ENCODE measurements at regions not wholly inside any gene's neighbourhood (a gene's known extent, or its start where the extent isn't known, plus 50 kb on each side); places are given as distances from the start of the nearest gene placed in this dataset.

DNA sequence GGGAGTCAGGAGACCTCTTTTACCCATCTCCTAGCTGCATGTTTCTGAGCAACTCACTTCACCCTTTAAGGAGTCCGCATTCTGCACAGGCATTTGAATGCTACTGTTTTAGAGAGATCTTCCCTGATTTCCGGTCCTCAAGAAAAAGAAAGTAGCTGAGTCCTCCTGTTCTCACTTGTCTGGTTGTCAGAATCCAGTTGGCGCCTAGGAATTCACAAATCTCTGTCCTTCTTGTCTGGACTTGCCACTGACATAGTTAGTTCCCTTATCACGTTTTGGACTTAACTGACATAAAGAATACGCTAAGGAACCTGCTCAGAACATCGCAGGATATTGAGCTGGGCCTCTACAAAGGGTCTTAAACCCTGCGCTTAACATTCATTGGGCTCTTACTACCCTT lies 61.3 kb upstream of the OR5P2 start:
- peak overlapping the region; percentile 10 for H3K27ac ChIP-seq
- WGBS = 48% methylated on average over 7 of the region's 7 CpGs
- no peak overlapping the region for H3K4me3 ChIP-seq
- H3K36me3 ChIP-seq = no peaks in the 10 kb centered on the region
- TF ChIP-seq EP300 (IDR thresholded peaks at IDR 0.05) = no peak
- TF ChIP-seq, protein P1, sequence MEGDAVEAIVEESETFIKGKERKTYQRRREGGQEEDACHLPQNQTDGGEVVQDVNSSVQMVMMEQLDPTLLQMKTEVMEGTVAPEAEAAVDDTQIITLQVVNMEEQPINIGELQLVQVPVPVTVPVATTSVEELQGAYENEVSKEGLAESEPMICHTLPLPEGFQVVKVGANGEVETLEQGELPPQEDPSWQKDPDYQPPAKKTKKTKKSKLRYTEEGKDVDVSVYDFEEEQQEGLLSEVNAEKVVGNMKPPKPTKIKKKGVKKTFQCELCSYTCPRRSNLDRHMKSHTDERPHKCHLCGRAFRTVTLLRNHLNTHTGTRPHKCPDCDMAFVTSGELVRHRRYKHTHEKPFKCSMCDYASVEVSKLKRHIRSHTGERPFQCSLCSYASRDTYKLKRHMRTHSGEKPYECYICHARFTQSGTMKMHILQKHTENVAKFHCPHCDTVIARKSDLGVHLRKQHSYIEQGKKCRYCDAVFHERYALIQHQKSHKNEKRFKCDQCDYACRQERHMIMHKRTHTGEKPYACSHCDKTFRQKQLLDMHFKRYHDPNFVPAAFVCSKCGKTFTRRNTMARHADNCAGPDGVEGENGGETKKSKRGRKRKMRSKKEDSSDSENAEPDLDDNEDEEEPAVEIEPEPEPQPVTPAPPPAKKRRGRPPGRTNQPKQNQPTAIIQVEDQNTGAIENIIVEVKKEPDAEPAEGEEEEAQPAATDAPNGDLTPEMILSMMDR (IDR thresholded peaks at IDR 0.05) = no peak
- no peak for TF ChIP-seq POLR2AphosphoS5 (IDR thresholded peaks at IDR 0.05)
- TF ChIP-seq POLR2A (IDR thresholded peaks at IDR 0.05) = no peak
- H3K4me1 ChIP-seq = peaks cover 7% of the 10 kb centered on the region
- no peaks in the 10 kb centered on the region for H3K27me3 ChIP-seq
- no peak for DNase-seq (ENCODE audit: low spot score in 2 of 2)
- H3K9me3 ChIP-seq = no peaks in the 10 kb centered on the region

DNA sequence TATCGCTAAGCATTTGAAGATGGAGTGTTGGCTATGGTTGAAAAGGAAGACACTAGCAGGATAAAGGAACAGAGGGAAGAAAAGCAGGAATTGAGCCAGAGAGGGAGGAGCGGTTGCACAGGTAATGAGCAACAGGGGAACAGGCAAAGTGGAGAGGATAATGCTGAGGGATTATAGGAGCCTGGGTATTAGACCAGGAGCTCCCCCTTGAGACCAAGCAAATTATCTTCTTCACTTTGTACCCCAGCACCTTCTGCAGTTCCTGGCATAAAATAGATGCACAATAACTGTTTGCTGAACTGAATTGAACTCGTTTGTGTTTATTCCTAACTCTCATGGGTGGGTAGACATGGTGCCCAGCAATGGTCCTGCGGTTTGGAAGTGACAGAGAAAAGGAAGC lies 54.6 kb upstream of the OR5P2 start:
- Histone ChIP-seq H3K4me1 (no peaks in the 10 kb centered on the region), H3K4me3 (no peak overlapping the region), H3K27me3 (no peaks in the 10 kb centered on the region), H3K27ac (no peak overlapping the region), H3K9me3 (no peaks in the 10 kb centered on the region), H3K36me3 (no peaks in the 10 kb centered on the region)
- no peak for DNase-seq (ENCODE audit: low spot score in 2 of 2)
- WGBS = 80% methylated on average over 4 of the region's 4 CpGs
- TF ChIP-seq EP300 (IDR thresholded peaks at IDR 0.05) (no peak), POLR2AphosphoS5 (IDR thresholded peaks at IDR 0.05) (no peak), POLR2A (IDR thresholded peaks at IDR 0.05) (no peak)
- TF ChIP-seq, protein P1 (IDR thresholded peaks at IDR 0.05) = no peak

DNA sequence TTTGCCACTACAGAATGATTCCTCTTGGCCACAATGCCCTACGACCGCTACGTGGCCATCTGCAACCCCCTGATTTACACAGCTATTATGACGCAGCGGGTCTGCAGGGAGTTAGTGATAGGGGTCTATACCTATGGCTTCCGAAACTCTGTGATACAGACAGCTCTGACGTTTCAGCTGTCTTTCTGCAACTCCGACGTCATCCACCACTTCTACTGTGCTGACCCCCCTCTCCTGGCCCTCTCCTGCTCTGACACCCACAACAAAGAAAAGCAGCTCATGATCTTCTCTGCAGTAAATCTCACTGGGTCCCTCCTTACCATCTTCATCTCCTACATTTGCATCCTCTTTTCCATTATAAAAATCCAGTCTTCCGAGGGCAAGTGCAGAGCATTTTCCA lies 52.3 kb upstream of the OR5P2 start:
- Histone ChIP-seq H3K27ac (no peak overlapping the region), H3K4me3 (no peak overlapping the region), H3K36me3 (no peaks in the 10 kb centered on the region), H3K9me3 (no peaks in the 10 kb centered on the region), H3K27me3 (no peaks in the 10 kb centered on the region), H3K4me1 (no peaks in the 10 kb centered on the region)
- TF ChIP-seq POLR2A (IDR thresholded peaks at IDR 0.05) = no peak
- TF ChIP-seq, protein P1 (IDR thresholded peaks at IDR 0.05) = no peak
- TF ChIP-seq EP300 (IDR thresholded peaks at IDR 0.05) = no peak
- no peak for TF ChIP-seq POLR2AphosphoS5 (IDR thresholded peaks at IDR 0.05)
- DNase-seq (ENCODE audit: low spot score in 2 of 2) = no peak
- WGBS = 53% methylated on average over 10 of the region's 10 CpGs
